Lung (tissue), 11 donors: ENCODE measurements at regions not wholly inside any gene's neighbourhood (a gene's known extent, or its start where the extent isn't known, plus 50 kb on each side); places are given as distances from the start of the nearest gene placed in this dataset.

Experiments used
- ATAC-seq: fragments of 200-7000 bp; cut with Tn5 transposase; one replicate; pipeline ENCODE4 v1.9.1; 2020; ENCODE audit warnings: moderate number of reproducible peaks; ENCODE audit not compliant: insufficient read depth, low FRiP score
- DNase-seq, 3 donors: peaks; one replicate each; pipeline ENCODE4 v3.0.0-alpha.2; 2013 to 2017
- H3K27ac ChIP-seq, 2 donors: one replicate each; pipeline ENCODE4 v1.5.1; 2013; ENCODE audit warnings: mild to moderate bottlenecking in 2 of 2, moderate library complexity in 2 of 2, control low read depth in 1 of 2, inconsistent platforms in 1 of 2, low read depth in 1 of 2, low read length in 1 of 2
- H3K27me3 ChIP-seq, 3 donors: one replicate each; pipeline ENCODE4 v1.5.1; 2013; ENCODE audit warnings: low read length in 2 of 3; ENCODE audit not compliant: control insufficient read depth in 3 of 3, insufficient read depth in 3 of 3
- H3K36me3 ChIP-seq, 4 donors: one replicate each; pipeline ENCODE4 v1.5.1; 2013; ENCODE audit warnings: low read length in 4 of 4, mild to moderate bottlenecking in 1 of 4, moderate library complexity in 1 of 4; ENCODE audit not compliant: control insufficient read depth in 4 of 4, insufficient read depth in 4 of 4
- H3K4me1 ChIP-seq, 5 donors: one replicate each; pipeline ENCODE4 v1.5.1; 2013; ENCODE audit warnings: low read length in 5 of 5, mild to moderate bottlenecking in 2 of 5, moderate library complexity in 1 of 5; ENCODE audit not compliant: control insufficient read depth in 5 of 5, insufficient read depth in 5 of 5
- H3K4me3 ChIP-seq: one replicate; pipeline ENCODE4 v1.5.1; 2013; ENCODE audit warnings: mild to moderate bottlenecking, control low read depth, moderate library complexity
- H3K9ac ChIP-seq, 2 donors: one replicate each; pipeline ENCODE4 v1.5.1; 2013; ENCODE audit warnings: low read length in 2 of 2, control low read depth in 1 of 2; ENCODE audit not compliant: insufficient read depth in 1 of 2
- H3K9me3 ChIP-seq, 4 donors: one replicate each; pipeline ENCODE4 v1.5.1; 2013; ENCODE audit warnings: low read length in 3 of 4, mild to moderate bottlenecking in 1 of 4, moderate library complexity in 1 of 4; ENCODE audit not compliant: control insufficient read depth in 4 of 4, insufficient read depth in 3 of 4
- WGBS, 2 donors: extraction: QIAGEN DNeasy Blood & Tissue Kit; methylation state at CpG; one replicate each; pipeline ENCODE4 v1.1.7; 2013; 5-methylcytosine and 5-hydroxymethylcytosine counted together
- TF ChIP-seq, protein P1 (sequence below): IDR thresholded peaks from 2 replicates; pipeline ENCODE4 v1.5.1; 2012; ENCODE audit warnings: mild to moderate bottlenecking; ENCODE audit errors: control extremely low read depth, extremely low read depth
- donor health status: control.
- donor health status: control.
- donor health status: Bipolar disorder and iron deficiency.
- donor health status: healthy.
- donor health status: DM: yes; HTN: yes; CAD: no.

GRCh38 chr5:155466851-155467250, 453.3 kb downstream of the KIF4B start:
- Histone ChIP-seq H3K4me3 (no peak overlapping the region), H3K27me3 (no peaks in the 10 kb centered on the region), H3K9ac (no peak overlapping the region), H3K27ac (no peak overlapping the region), H3K36me3 (no peaks in the 10 kb centered on the region), H3K4me1 (no peaks in the 10 kb centered on the region), H3K9me3 (no peaks in the 10 kb centered on the region)
- DNase-seq, result no peak
- WGBS, 2 donors, result 32 to 43% methylated on average over 5 of the region's 5 CpGs
- ATAC-seq, result no peak
- TF ChIP-seq, protein P1, sequence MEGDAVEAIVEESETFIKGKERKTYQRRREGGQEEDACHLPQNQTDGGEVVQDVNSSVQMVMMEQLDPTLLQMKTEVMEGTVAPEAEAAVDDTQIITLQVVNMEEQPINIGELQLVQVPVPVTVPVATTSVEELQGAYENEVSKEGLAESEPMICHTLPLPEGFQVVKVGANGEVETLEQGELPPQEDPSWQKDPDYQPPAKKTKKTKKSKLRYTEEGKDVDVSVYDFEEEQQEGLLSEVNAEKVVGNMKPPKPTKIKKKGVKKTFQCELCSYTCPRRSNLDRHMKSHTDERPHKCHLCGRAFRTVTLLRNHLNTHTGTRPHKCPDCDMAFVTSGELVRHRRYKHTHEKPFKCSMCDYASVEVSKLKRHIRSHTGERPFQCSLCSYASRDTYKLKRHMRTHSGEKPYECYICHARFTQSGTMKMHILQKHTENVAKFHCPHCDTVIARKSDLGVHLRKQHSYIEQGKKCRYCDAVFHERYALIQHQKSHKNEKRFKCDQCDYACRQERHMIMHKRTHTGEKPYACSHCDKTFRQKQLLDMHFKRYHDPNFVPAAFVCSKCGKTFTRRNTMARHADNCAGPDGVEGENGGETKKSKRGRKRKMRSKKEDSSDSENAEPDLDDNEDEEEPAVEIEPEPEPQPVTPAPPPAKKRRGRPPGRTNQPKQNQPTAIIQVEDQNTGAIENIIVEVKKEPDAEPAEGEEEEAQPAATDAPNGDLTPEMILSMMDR, result no peak

DNA sequence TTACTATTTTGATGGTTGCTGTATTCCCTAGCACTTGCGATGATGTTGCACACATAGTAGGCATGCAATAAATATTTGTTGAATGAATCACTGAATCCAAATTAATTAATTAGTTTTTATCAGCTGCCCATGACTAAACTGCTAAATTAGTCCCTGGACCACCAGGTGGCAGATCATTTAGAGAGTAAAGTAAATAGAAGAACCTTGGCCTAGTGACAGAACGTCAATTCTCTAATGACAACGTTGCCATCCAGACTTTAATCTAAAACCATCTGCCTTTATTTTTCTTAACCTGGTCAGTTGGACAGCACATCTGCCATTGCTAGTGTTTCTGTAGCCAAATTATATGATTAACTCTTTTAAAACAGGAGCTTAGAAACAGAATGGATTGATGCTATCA, 457.5 kb downstream of the KIF4B start:
- Histone ChIP-seq H3K9ac (no peak overlapping the region), H3K27me3 (no peaks in the 10 kb centered on the region), H3K9me3 (peaks cover 0 to under 1% (median 0%) of the 10 kb centered on the region in 4 donors), H3K27ac (no peak overlapping the region), H3K4me3 (no peak overlapping the region), H3K4me1 (peaks cover 0 to 2% (median 0%) of the 10 kb centered on the region in 5 donors), H3K36me3 (no peaks in the 10 kb centered on the region)
- WGBS, 2 donors, result 74 to 77% methylated on average over 3 of the region's 3 CpGs
- ATAC-seq, result no peak
- peak in 1 of 3 donors; percentile 0 for DNase-seq
- TF ChIP-seq, protein P1, result no peak

- Histone ChIP-seq H3K4me3 (no peak overlapping the region), H3K4me1 (peaks cover 0 to 2% (median 0%) of the 10 kb centered on the region in 5 donors), H3K9me3 (peaks cover 0 to 3% (median 0%) of the 10 kb centered on the region in 4 donors), H3K27me3 (no peaks in the 10 kb centered on the region), H3K27ac (no peak overlapping the region), H3K9ac (no peak overlapping the region), H3K36me3 (no peaks in the 10 kb centered on the region)
- DNase-seq (no peak), ATAC-seq (no peak)
- WGBS, 2 donors, result 65 to 79% methylated on average over 2 of the region's 2 CpGs
- TF ChIP-seq, protein P1, result no peak
These were observed 459.2 kb downstream of the KIF4B start for GRCh38 chr5:155472780-155473179.

- TF ChIP-seq, protein P1, result no peak
- 55 to 59% methylated on average over 2 of the region's 2 CpGs for WGBS, 2 donors
These were observed 461.8 kb downstream of the KIF4B start for GRCh38 chr5:155475318-155475717.

More at GRCh38 chr5:155475318-155475717, 461.8 kb downstream of the KIF4B start:
- H3K4me1 ChIP-seq, result peaks cover 0 to 2% (median 0%) of the 10 kb centered on the region in 5 donors
- ATAC-seq (no peak), DNase-seq (no peak)
- H3K9me3 ChIP-seq, result peaks cover 0 to 3% (median 0%) of the 10 kb centered on the region in 4 donors
- no peak overlapping the region for H3K9ac ChIP-seq
- no peak overlapping the region for H3K4me3 ChIP-seq
- no peaks in the 10 kb centered on the region for H3K27me3 ChIP-seq
- H3K36me3 ChIP-seq, result no peaks in the 10 kb centered on the region
- H3K27ac ChIP-seq, result no peak overlapping the region
